ENCODE measurements at regions not wholly inside any gene's neighbourhood (a gene's known extent, or its start where the extent isn't known, plus 50 kb on each side); places are given as distances from the start of the nearest gene placed in this dataset.

- intact Hi-C loops (cut with micrococcal nuclease), result no loop called here
- Histone ChIP-seq H3K27ac (ENCODE audit: low read depth, low read length) (no peak overlapping the region), H3K27me3 (ENCODE audit: insufficient read depth, low read length) (no peaks in the 10 kb centered on the region), H3K4me2 (ENCODE audit: low read length) (no peak overlapping the region), H3K9me3 (ENCODE audit: control insufficient read depth in 1 of 2, insufficient read depth in 1 of 2, low read depth in 1 of 2, low read length in 2 of 2) (no peaks in the 10 kb centered on the region), H2AFZ (ENCODE audit: low read depth, low read length, poor library complexity, severe bottlenecking) (no peak overlapping the region), H3K9me2 (ENCODE audit: insufficient read depth) (no peaks in the 10 kb centered on the region), H4K20me1 (ENCODE audit: insufficient read depth) (no peaks in the 10 kb centered on the region), H3K4me1 (ENCODE audit: control insufficient read depth in 1 of 2, insufficient read depth in 2 of 2, low read length in 2 of 2) (no peaks in the 10 kb centered on the region), H3K79me2 (ENCODE audit: insufficient read depth, low read length) (no peaks in the 10 kb centered on the region), H3K4me3 (replicated peaks in 1 of 2; ENCODE audit: low read depth in 1 of 2, low read length in 2 of 2) (no peak overlapping the region), H3K36me3 (ENCODE audit: control insufficient read depth in 1 of 2, insufficient read depth in 2 of 2, low read length in 2 of 2) (no peaks in the 10 kb centered on the region), H3K9ac (ENCODE audit: low read length) (no peak overlapping the region)
- POLR2A ChIA-PET, result interaction anchor here (0.6 kb wide), 1 partner anchor 11 kb away, joined by 3 read pairs; no protein-coding TSS in a partner anchor
- RAD21 ChIA-PET (ENCODE audit: low non-redundant PET in 1 of 2, low total read pairs in 2 of 2, uncharacterized antibody in 2 of 2, unreplicated experiment in 2 of 2), result no interaction called here
- BruUV-seq (replicated peaks), result no TSS peak
- ATAC-seq (no peak), DNase-seq (ENCODE audit: low read depth, low spot score) (no peak)
- TF ChIP-seq SIN3A (IDR thresholded peaks at IDR 0.05; ENCODE audit: low read depth) (no peak), YY1 (IDR thresholded peaks at IDR 0.05; ENCODE audit: extremely low read depth, insufficient replicate concordance, low read depth, low read length) (no peak), ZBTB33 (IDR thresholded peaks at IDR 0.05; ENCODE audit: extremely low read depth, insufficient replicate concordance, low read length) (no peak)
- CTCF ChIA-PET, result no interaction called here
These were observed 57.2 kb upstream of the TMEM161B start for GRCh38 chr5:88325868-88326267.

DNA sequence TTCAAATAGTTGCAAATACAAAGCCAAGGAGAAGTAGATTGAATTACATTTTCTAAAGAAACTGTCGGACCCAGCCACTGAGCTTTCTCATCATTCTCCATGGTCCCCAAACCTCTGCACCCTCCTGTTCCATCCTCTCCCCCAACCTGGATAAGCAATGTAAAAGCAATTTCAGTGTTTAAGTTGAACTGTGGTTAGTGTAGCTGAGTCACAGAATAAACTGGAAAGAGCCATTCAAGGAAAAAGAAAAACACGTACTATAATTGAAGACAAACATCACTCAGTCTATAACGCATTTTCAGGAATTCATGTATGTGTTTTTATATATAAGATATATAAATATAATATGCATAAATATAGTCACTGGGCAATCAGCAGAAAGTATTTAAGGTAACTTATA lies 54.1 kb upstream of the TMEM161B start:
- BruUV-seq (replicated peaks), result no TSS peak
- TF ChIP-seq EZH2 (IDR thresholded peaks at IDR 0.05) (no peak), FOSL1 (IDR thresholded peaks at IDR 0.05; ENCODE audit: low read depth) (no peak), ZBTB33 (IDR thresholded peaks at IDR 0.05; ENCODE audit: extremely low read depth, insufficient replicate concordance, low read length) (no peak), RAD21 (IDR thresholded peaks at IDR 0.05; ENCODE audit: low read depth) (no peak)
- ChIA-PET POLR2A (no interaction called here), CTCF (no interaction called here), RAD21 (ENCODE audit: low non-redundant PET in 1 of 2, low total read pairs in 2 of 2, uncharacterized antibody in 2 of 2, unreplicated experiment in 2 of 2) (no interaction called here)
- intact Hi-C loops (cut with micrococcal nuclease), result no loop called here
- Histone ChIP-seq H2AFZ (ENCODE audit: low read depth, low read length, poor library complexity, severe bottlenecking) (no peak overlapping the region), H4K20me1 (ENCODE audit: insufficient read depth) (no peaks in the 10 kb centered on the region), H3K36me3 (ENCODE audit: control insufficient read depth in 1 of 2, insufficient read depth in 2 of 2, low read length in 2 of 2) (no peaks in the 10 kb centered on the region), H3K4me1 (ENCODE audit: control insufficient read depth in 1 of 2, insufficient read depth in 2 of 2, low read length in 2 of 2) (no peaks in the 10 kb centered on the region), H3K4me2 (ENCODE audit: low read length) (no peak overlapping the region), H3K27me3 (ENCODE audit: insufficient read depth, low read length) (no peaks in the 10 kb centered on the region), H3K9me3 (ENCODE audit: control insufficient read depth in 1 of 2, insufficient read depth in 1 of 2, low read depth in 1 of 2, low read length in 2 of 2) (no peaks in the 10 kb centered on the region), H3K9ac (ENCODE audit: low read length) (no peak overlapping the region), H3K79me2 (ENCODE audit: insufficient read depth, low read length) (no peaks in the 10 kb centered on the region), H3K9me2 (ENCODE audit: insufficient read depth) (no peaks in the 10 kb centered on the region), H3K27ac (ENCODE audit: low read depth, low read length) (no peak overlapping the region), H3K4me3 (replicated peaks in 1 of 2; ENCODE audit: low read depth in 1 of 2, low read length in 2 of 2) (no peak overlapping the region)
- ATAC-seq (no peak), DNase-seq (ENCODE audit: low read depth, low spot score) (no peak)
